ENCODE measurements at regions not wholly inside any gene's neighbourhood (a gene's known extent, or its start where the extent isn't known, plus 50 kb on each side); places are given as distances from the start of the nearest gene placed in this dataset.
"Not testable (repeated sequence)": the region's sequence is repeated elsewhere in the genome, so short reads cannot be mapped to it uniquely, and the experiment has no call there.

- no peak for DNase-seq
Measured at GRCh38 chr17:26731005-26731921, 562.7 kb upstream of the WSB1 start.

GRCh38 chr17:26731926-26732325 lies 562.0 kb upstream of the WSB1 start:
- DNase-seq = not testable (repeated sequence)

GRCh38 chr17:26734775-26735174 lies 559.1 kb upstream of the WSB1 start:
- DNase-seq = not testable (repeated sequence)

- not testable (repeated sequence) for DNase-seq
Measured at GRCh38 chr17:26735977-26736376, 557.9 kb upstream of the WSB1 start.

- DNase-seq = no peak
Measured at GRCh38 chr17:26765860-26766709, 527.8 kb upstream of the WSB1 start.

GRCh38 chr17:26766743-26767142 lies 527.2 kb upstream of the WSB1 start:
- no peak for DNase-seq

GRCh38 chr17:26773189-26774188 lies 520.4 kb upstream of the WSB1 start:
- no peak for DNase-seq

GRCh38 chr17:26774291-26775218 lies 519.4 kb upstream of the WSB1 start:
- DNase-seq = no peak

GRCh38 chr17:26775219-26775822 lies 518.6 kb upstream of the WSB1 start:
- no peak for DNase-seq

GRCh38 chr17:26780187-26780814 lies 513.6 kb upstream of the WSB1 start:
- DNase-seq = not testable (repeated sequence)

- no peak for DNase-seq
Measured at GRCh38 chr17:26782153-26782552, 511.8 kb upstream of the WSB1 start.

GRCh38 chr17:26792486-26792885 lies 501.4 kb upstream of the WSB1 start:
- DNase-seq = peak; percentile 0

GRCh38 chr17:26807024-26807423 lies 486.9 kb upstream of the WSB1 start:
- DNase-seq = no peak

- DNase-seq = no peak
Measured at GRCh38 chr17:26809033-26809432, 484.9 kb upstream of the WSB1 start.

- DNase-seq = peak; percentile 2
Measured at GRCh38 chr17:26818736-26819135, 475.2 kb upstream of the WSB1 start.
